OCI-LY3 (cell line): ENCODE measurements at regions not wholly inside any gene's neighbourhood (a gene's known extent, or its start where the extent isn't known, plus 50 kb on each side); places are given as distances from the start of the nearest gene placed in this dataset.
"Not testable (repeated sequence)": the region's sequence is repeated elsewhere in the genome, so short reads cannot be mapped to it uniquely, and the experiment has no call there.

ENCODE experiments used
- H2AFZ ChIP-seq: fragments of 200-600, 300-600 bp; shearing (Covaris generic); 2 replicates; pipeline ENCODE4 v1.6.0; 2014; ENCODE audit warnings: antibody characterized with exemption, low read depth, low read length
- H3K27ac ChIP-seq: fragments of 200-600, 300-600 bp; sonication (generic); 2 replicates; pipeline ENCODE4 v1.5.1; 2014; ENCODE audit warnings: mild to moderate bottlenecking, low read length, moderate library complexity, mixed read lengths
- H3K27me3 ChIP-seq: fragments of 200-600, 300-600 bp; sonication (generic); 2 replicates; pipeline ENCODE4 v1.6.1; 2014; ENCODE audit warnings: low read depth, low read length, mixed read lengths
- H3K36me3 ChIP-seq: fragments of 200-600, 300-600 bp; sonication (generic); replicated peaks from 2 replicates; pipeline ENCODE3; 2014; ENCODE audit warnings: low read depth, low read length, mixed read lengths
- H3K4me1 ChIP-seq: fragments of 300-600, 200-600 bp; sonication (generic); 2 replicates; pipeline ENCODE4 v1.6.1; 2014; ENCODE audit warnings: low read length, mixed read lengths
- H3K4me2 ChIP-seq: fragments of 200-600, 300-600 bp; sonication (generic); 2 replicates; pipeline ENCODE4 v1.6.1; 2014; ENCODE audit warnings: low read length, mixed read lengths
- H3K4me3 ChIP-seq: fragments of 300-600, 200-600 bp; sonication (generic); 2 replicates; pipeline ENCODE4 v1.5.1; 2014; ENCODE audit warnings: antibody characterized with exemption, mild to moderate bottlenecking, low read length, moderate library complexity
- H3K79me2 ChIP-seq: fragments of 300-600, 200-600 bp; shearing (Covaris generic); 2 replicates; pipeline ENCODE4 v1.6.1; 2014; ENCODE audit warnings: mild to moderate bottlenecking, low read length, mixed read lengths
- H3K9ac ChIP-seq: fragments of 300-600, 200-600 bp; shearing (Covaris generic); 2 replicates; pipeline ENCODE4 v1.6.0; 2014; ENCODE audit warnings: mild to moderate bottlenecking, low read length, moderate library complexity
- H3K9me3 ChIP-seq: fragments of 200-600, 300-600 bp; shearing (Covaris generic); 2 replicates; pipeline ENCODE4 v1.6.1; 2014; ENCODE audit warnings: low read length, mixed read lengths; ENCODE audit not compliant: insufficient read depth
- H4K20me1 ChIP-seq: fragments of 200-600, 300-600 bp; sonication (generic); 2 replicates; pipeline ENCODE4 v1.6.1; 2016; ENCODE audit warnings: low read length, mixed read lengths; ENCODE audit not compliant: insufficient read depth
- EZH2phosphoT487 ChIP-seq: fragments of 200-600 bp; shearing (Covaris generic); IDR thresholded peaks from 2 replicates; pipeline ENCODE4 v1.6.1; 2018; ENCODE audit warnings: antibody characterized with exemption, mixed run types, low read depth
- TF ChIP-seq, protein P1 (sequence below): fragments of 200-600, 300-600 bp; sonication (generic); IDR thresholded peaks from 2 replicates; pipeline ENCODE4 v1.5.1; 2014; ENCODE audit warnings: antibody characterized with exemption, low read length, low read depth

DNA sequence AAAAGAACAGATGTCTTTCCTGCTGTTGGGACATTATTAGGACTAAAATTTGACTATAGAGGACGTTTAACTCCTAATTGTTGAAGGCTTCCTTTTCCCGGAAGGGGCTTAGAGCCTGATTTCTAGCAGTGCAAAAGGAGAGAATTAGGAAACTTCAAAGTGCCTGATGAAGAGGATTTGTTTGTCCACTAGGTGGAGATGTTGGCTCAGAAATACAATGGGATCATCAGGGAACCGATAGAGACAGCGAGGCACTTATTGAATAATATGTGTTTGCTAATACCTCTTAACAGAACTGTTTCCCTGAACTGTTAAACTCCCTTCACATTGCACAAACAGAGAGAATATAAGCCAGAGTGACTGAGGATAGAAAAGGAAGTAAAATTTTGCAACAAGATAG lies 311.5 kb downstream of the KDM5D start:
- TF ChIP-seq, protein P1, sequence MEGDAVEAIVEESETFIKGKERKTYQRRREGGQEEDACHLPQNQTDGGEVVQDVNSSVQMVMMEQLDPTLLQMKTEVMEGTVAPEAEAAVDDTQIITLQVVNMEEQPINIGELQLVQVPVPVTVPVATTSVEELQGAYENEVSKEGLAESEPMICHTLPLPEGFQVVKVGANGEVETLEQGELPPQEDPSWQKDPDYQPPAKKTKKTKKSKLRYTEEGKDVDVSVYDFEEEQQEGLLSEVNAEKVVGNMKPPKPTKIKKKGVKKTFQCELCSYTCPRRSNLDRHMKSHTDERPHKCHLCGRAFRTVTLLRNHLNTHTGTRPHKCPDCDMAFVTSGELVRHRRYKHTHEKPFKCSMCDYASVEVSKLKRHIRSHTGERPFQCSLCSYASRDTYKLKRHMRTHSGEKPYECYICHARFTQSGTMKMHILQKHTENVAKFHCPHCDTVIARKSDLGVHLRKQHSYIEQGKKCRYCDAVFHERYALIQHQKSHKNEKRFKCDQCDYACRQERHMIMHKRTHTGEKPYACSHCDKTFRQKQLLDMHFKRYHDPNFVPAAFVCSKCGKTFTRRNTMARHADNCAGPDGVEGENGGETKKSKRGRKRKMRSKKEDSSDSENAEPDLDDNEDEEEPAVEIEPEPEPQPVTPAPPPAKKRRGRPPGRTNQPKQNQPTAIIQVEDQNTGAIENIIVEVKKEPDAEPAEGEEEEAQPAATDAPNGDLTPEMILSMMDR = peak; percentile 68
- no peak for TF ChIP-seq EZH2phosphoT487
- Histone ChIP-seq H3K4me1 (0 out of 2 replicates have a peak, but pooled peaks cover 5% of the 10 kb centered on the region), H4K20me1 (no peaks in the 10 kb centered on the region), H3K9ac (no peak overlapping the region), H3K79me2 (no peaks in the 10 kb centered on the region), H3K4me3 (peak overlapping the region; percentile 17; the same call in 1 of the 2 replicates), H2AFZ (peak overlapping the region; percentile 46; the same call in 1 of the 2 replicates), H3K36me3 (no peaks in the 10 kb centered on the region), H3K27ac (no peak overlapping the region), H3K9me3 (no peaks in the 10 kb centered on the region), H3K27me3 (no peaks in the 10 kb centered on the region), H3K4me2 (peak overlapping the region; percentile 25; the same call in 1 of the 2 replicates)

DNA sequence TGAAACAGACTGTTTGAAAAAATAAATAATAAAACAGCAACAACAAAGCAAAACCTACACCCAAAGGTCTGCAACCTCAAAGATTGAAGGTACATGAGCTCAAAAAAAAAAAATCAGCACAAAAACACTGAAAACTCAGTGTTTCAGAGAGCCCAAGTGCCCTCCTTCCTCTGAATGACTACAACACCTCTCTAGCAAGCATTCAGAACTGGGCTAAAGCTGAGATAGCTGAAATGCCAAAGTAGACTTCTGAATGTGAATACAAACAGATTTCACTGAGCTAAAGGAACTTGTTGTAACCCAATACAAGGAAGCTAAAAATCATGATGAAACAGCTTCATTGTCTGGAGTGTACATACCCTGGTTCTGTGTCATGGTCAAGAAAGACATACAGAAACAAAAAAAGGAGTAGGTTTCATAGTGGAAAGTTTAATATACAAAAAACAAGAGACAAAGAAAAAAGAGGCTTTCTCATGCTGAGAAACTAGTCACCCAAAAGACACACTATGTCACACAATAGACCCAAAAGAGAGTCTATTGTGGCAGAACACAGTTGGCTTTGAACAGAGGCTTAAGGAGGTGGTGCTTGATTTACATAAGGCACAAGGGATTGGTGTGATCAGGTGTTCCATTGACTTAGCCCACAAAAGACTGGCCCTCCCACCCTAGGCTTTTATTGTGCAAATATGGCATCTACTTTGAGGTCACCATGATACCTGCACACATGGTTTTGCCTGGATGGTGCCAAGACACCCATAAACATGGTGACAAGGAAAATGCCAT lies 316.6 kb downstream of the KDM5D start:
- no peaks in the 10 kb centered on the region for H3K36me3 ChIP-seq
- H4K20me1 ChIP-seq = no peaks in the 10 kb centered on the region
- H3K9me3 ChIP-seq = no peaks in the 10 kb centered on the region
- no peak overlapping the region for H3K27ac ChIP-seq
- no peaks in the 10 kb centered on the region for H3K27me3 ChIP-seq
- no peak overlapping the region for H3K4me3 ChIP-seq
- no peak overlapping the region for H3K9ac ChIP-seq
- TF ChIP-seq EZH2phosphoT487 = no peak
- TF ChIP-seq, protein P1 = no peak
- H2AFZ ChIP-seq = no peak overlapping the region
- no peaks in the 10 kb centered on the region for H3K4me1 ChIP-seq
- H3K79me2 ChIP-seq = no peaks in the 10 kb centered on the region
- H3K4me2 ChIP-seq = no peak overlapping the region

DNA sequence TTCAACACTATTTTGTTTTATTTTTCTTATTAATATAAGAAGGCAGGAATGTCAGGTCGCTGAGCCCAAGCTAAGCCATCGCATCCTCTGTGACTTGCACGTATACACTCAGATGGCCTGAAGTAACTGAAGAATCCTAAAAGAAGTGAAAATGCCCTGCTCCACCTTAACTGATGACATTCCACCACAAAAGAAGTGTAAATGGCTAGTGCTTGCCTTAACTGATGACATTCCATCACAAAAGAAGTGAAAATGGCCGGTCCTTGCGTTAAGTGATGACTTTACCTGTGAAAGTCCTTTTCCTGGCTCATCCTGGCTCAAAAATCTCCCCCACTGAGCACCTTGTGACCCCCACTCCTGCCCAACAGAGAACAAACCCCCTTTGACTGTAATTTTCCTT lies 317.3 kb downstream of the KDM5D start:
- not testable (repeated sequence) for H3K36me3 ChIP-seq, H3K79me2 ChIP-seq, H3K4me2 ChIP-seq, H3K4me1 ChIP-seq, H3K27me3 ChIP-seq, H3K27ac ChIP-seq, H3K9me3 ChIP-seq, H2AFZ ChIP-seq, H4K20me1 ChIP-seq, H3K9ac ChIP-seq, H3K4me3 ChIP-seq

DNA sequence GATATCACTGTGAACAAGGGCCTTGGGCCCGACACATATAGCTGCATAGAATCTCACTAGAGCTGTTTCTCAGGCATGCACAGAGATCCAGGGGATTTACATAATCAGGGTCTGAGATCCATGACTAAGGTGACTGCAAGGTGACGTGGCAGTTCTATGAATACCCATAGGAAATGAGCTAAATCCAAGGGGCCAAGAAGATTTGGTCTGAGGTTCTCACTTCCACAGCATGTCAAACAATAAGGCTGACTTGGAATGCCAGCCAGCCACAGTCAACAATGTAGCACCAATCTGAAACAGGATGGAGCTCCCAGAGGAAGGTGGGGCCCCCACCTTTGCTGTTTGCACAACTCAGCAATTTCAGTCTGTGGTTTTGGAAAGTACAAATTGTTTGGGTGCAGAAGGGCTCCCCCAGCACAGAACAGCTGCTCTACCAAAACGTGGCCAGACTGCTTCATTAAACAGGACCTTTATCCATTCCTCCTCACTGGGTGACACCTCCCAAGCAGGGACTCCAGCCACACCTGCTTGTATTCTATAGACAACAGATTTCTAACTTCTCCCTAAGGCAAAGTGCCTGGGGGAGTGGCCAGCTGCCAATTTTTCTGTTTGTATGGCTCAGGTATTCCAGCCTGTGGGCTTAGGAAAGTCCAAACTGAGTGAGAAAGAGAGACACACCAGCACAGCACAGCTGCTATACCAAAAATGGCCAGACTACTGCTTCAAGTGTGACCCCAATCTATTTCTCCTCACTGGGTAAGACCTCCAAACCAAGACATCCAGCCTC lies 333.4 kb downstream of the KDM5D start:
- H3K27me3 ChIP-seq = no peaks in the 10 kb centered on the region
- H4K20me1 ChIP-seq = no peaks in the 10 kb centered on the region
- no peaks in the 10 kb centered on the region for H3K9me3 ChIP-seq
- no peak overlapping the region for H2AFZ ChIP-seq
- H3K27ac ChIP-seq = no peak overlapping the region
- H3K4me1 ChIP-seq = no peaks in the 10 kb centered on the region
- H3K4me3 ChIP-seq = no peak overlapping the region
- TF ChIP-seq, protein P1 = no peak
- no peak for TF ChIP-seq EZH2phosphoT487
- H3K79me2 ChIP-seq = no peaks in the 10 kb centered on the region
- H3K9ac ChIP-seq = no peak overlapping the region
- H3K36me3 ChIP-seq = no peaks in the 10 kb centered on the region
- no peak overlapping the region for H3K4me2 ChIP-seq
